CD8-positive, alpha-beta memory T cell (primary cell): ENCODE measurements at regions not wholly inside any gene's neighbourhood (a gene's known extent, or its start where the extent isn't known, plus 50 kb on each side); places are given as distances from the start of the nearest gene placed in this dataset.
"Not testable (repeated sequence)": the region's sequence is repeated elsewhere in the genome, so short reads cannot be mapped to it uniquely, and the experiment has no call there.

Source experiments
- CTCF ChIA-PET: fragments of 350-600 bp; sonication (Branson Sonifier 250); formaldehyde crosslinking; loops from one replicate; lab custom pipeline; 2021; ENCODE audit warnings: antibody characterized with exemption; lab: Charles Lee
- POLR2A ChIA-PET: fragments of 350-600 bp; sonication (Branson Sonifier 250); formaldehyde crosslinking; loops from one replicate; lab custom pipeline; 2021; ENCODE audit warnings: antibody characterized with exemption; lab: Charles Lee
- DNase-seq, 5 donors: peaks; one replicate each; pipeline versions ENCODE4 v3.0.0 to v3.0.0-alpha.2; 2020 to 2022; ENCODE audit warnings: mixed read lengths in 1 of 5
- H3K27ac ChIP-seq: one replicate; pipeline ENCODE4 v1.7.0; 2013; ENCODE audit warnings: low read depth, mild to moderate bottlenecking, low read length, moderate library complexity
- H3K27me3 ChIP-seq: 2 replicates; pipeline ENCODE4 v1.7.0; 2013; ENCODE audit warnings: low read length, mild to moderate bottlenecking; ENCODE audit not compliant: insufficient read depth, poor library complexity, severe bottlenecking
- H3K36me3 ChIP-seq: 2 replicates; pipeline ENCODE4 v1.7.0; 2013; ENCODE audit warnings: mild to moderate bottlenecking, low read length, moderate library complexity; ENCODE audit not compliant: insufficient read depth
- H3K4me1 ChIP-seq: 2 replicates; pipeline ENCODE4 v1.7.0; 2013; ENCODE audit warnings: mild to moderate bottlenecking, low read length, moderate library complexity; ENCODE audit not compliant: insufficient read depth
- H3K4me3 ChIP-seq: 2 replicates; pipeline ENCODE4 v1.7.0; 2013; ENCODE audit warnings: mild to moderate bottlenecking, low read length
- H3K9me3 ChIP-seq: 2 replicates; pipeline ENCODE4 v1.7.0; 2013; ENCODE audit warnings: mild to moderate bottlenecking, low read length
- H3K27ac Mint-ChIP-seq, 8 donors: one replicate each; pipeline ENCODE4 v1.8.0; 2020 to 2021; ENCODE audit warnings: mixed read lengths in 8 of 8, mild to moderate bottlenecking in 6 of 8, inconsistent platforms in 3 of 8, moderate library complexity in 3 of 8
- H3K27me3 Mint-ChIP-seq, 2 donors: one replicate each; pipeline ENCODE4 v1.8.0; 2020 to 2021; ENCODE audit warnings: mixed read lengths in 2 of 2, mild to moderate bottlenecking in 1 of 2, moderate library complexity in 1 of 2
- H3K36me3 Mint-ChIP-seq, 3 donors: one replicate each; pipeline ENCODE4 v1.8.0; 2020 to 2021; ENCODE audit warnings: mixed read lengths in 3 of 3, inconsistent platforms in 1 of 3, mild to moderate bottlenecking in 1 of 3
- H3K4me1 Mint-ChIP-seq, 3 donors: one replicate each; pipeline ENCODE4 v1.8.0; 2020 to 2021; ENCODE audit warnings: mixed read lengths in 3 of 3, inconsistent platforms in 1 of 3, mild to moderate bottlenecking in 1 of 3
- H3K4me3 Mint-ChIP-seq, 7 donors: one replicate each; pipeline ENCODE4 v1.8.0; 2020 to 2021; ENCODE audit warnings: mixed read lengths in 7 of 7, mild to moderate bottlenecking in 6 of 7, moderate library complexity in 4 of 7, inconsistent platforms in 2 of 7
- H3K9me3 Mint-ChIP-seq, 5 donors: one replicate each; pipeline ENCODE4 v1.8.0; 2020 to 2022; ENCODE audit warnings: mixed read lengths in 5 of 5, mild to moderate bottlenecking in 3 of 5, moderate library complexity in 2 of 5, inconsistent platforms in 1 of 5

- H3K4me1 Mint-ChIP-seq: no peaks in the 10 kb centered on the region
- POLR2A ChIA-PET: no interaction called here
- no peaks in the 10 kb centered on the region for H3K36me3 Mint-ChIP-seq
- H3K27me3 Mint-ChIP-seq: no peaks in the 10 kb centered on the region
- no peak overlapping the region for H3K27ac Mint-ChIP-seq
- no peak overlapping the region for H3K4me3 ChIP-seq
- H3K9me3 ChIP-seq: no peaks in the 10 kb centered on the region
- no peak overlapping the region for H3K27ac ChIP-seq
- peaks cover 0 to 18% (median 5%) of the 10 kb centered on the region in 5 donors for H3K9me3 Mint-ChIP-seq
- CTCF ChIA-PET: no interaction called here
- H3K4me1 ChIP-seq: no peaks in the 10 kb centered on the region
- no peaks in the 10 kb centered on the region for H3K36me3 ChIP-seq
- no peak overlapping the region for H3K4me3 Mint-ChIP-seq
- no peak for DNase-seq
- no peaks in the 10 kb centered on the region for H3K27me3 ChIP-seq
These were observed 720.9 kb downstream of the FSCB start for GRCh38 chr14:43786066-43786762.

GRCh38 chr14:43784432-43784831 lies 722.7 kb downstream of the FSCB start:
- H3K36me3 Mint-ChIP-seq, H3K36me3 ChIP-seq, H3K4me3 ChIP-seq, H3K4me1 Mint-ChIP-seq, POLR2A ChIA-PET, H3K4me1 ChIP-seq, H3K27ac Mint-ChIP-seq, DNase-seq, H3K4me3 Mint-ChIP-seq, CTCF ChIA-PET, H3K27me3 Mint-ChIP-seq, H3K9me3 ChIP-seq, H3K27ac ChIP-seq, H3K27me3 ChIP-seq: not testable (repeated sequence)
- peaks cover 0 to 29% (median 5%) of the 10 kb centered on the region in 5 donors for H3K9me3 Mint-ChIP-seq

- Histone ChIP-seq H3K27ac (no peak overlapping the region), H3K9me3 (no peaks in the 10 kb centered on the region), H3K4me1 (no peaks in the 10 kb centered on the region), H3K4me3 (no peak overlapping the region), H3K27me3 (no peaks in the 10 kb centered on the region), H3K36me3 (no peaks in the 10 kb centered on the region)
- Mint-ChIP-seq H3K27me3 (peaks cover 0 to 1% of the 10 kb centered on the region in 2 donors), H3K4me1 (no peaks in the 10 kb centered on the region), H3K9me3 (peaks cover 7 to 44% (median 19%) of the 10 kb centered on the region in 5 donors), H3K4me3 (no peak overlapping the region), H3K27ac (no peak overlapping the region), H3K36me3 (no peaks in the 10 kb centered on the region)
- CTCF ChIA-PET: no interaction called here
- no peak for DNase-seq
- POLR2A ChIA-PET: no interaction called here
These were observed 728.0 kb downstream of the FSCB start for GRCh38 chr14:43778937-43779639.

- Mint-ChIP-seq H3K4me3 (no peak overlapping the region), H3K9me3 (peaks cover 9 to 42% (median 19%) of the 10 kb centered on the region in 5 donors), H3K27ac (no peak overlapping the region), H3K4me1 (no peaks in the 10 kb centered on the region), H3K27me3 (peaks cover 0 to 1% of the 10 kb centered on the region in 2 donors), H3K36me3 (no peaks in the 10 kb centered on the region)
- H3K4me3 ChIP-seq: no peak overlapping the region
- no peaks in the 10 kb centered on the region for H3K36me3 ChIP-seq
- no peak overlapping the region for H3K27ac ChIP-seq
- H3K4me1 ChIP-seq: no peaks in the 10 kb centered on the region
- ChIA-PET CTCF (no interaction called here), POLR2A (no interaction called here)
- no peaks in the 10 kb centered on the region for H3K9me3 ChIP-seq
- H3K27me3 ChIP-seq: no peaks in the 10 kb centered on the region
- DNase-seq: no peak
These were observed 728.5 kb downstream of the FSCB start for GRCh38 chr14:43778570-43778936.

- POLR2A ChIA-PET: no interaction called here
- CTCF ChIA-PET: no interaction called here
These were observed 741.6 kb downstream of the FSCB start for GRCh38 chr14:43765474-43765873.

GRCh38 chr14:43764433-43764832 lies 742.6 kb downstream of the FSCB start:
- H3K4me3 ChIP-seq: no peak overlapping the region
- no peaks in the 10 kb centered on the region for H3K4me1 Mint-ChIP-seq
- peaks cover 3 to 27% (median 8%) of the 10 kb centered on the region in 5 donors for H3K9me3 Mint-ChIP-seq
- no peaks in the 10 kb centered on the region for H3K27me3 ChIP-seq
- no peak overlapping the region for H3K27ac ChIP-seq
- no peaks in the 10 kb centered on the region for H3K4me1 ChIP-seq
- no peaks in the 10 kb centered on the region for H3K27me3 Mint-ChIP-seq
- no peak for DNase-seq
- no peaks in the 10 kb centered on the region for H3K9me3 ChIP-seq
- no peaks in the 10 kb centered on the region for H3K36me3 ChIP-seq
- H3K27ac Mint-ChIP-seq: no peak overlapping the region
- H3K36me3 Mint-ChIP-seq: peaks cover 0 to 2% (median 0%) of the 10 kb centered on the region in 3 donors
- CTCF ChIA-PET: no interaction called here
- no peak overlapping the region for H3K4me3 Mint-ChIP-seq
- POLR2A ChIA-PET: no interaction called here

More at GRCh38 chr14:43765474-43765873, 741.6 kb downstream of the FSCB start:
- no peaks in the 10 kb centered on the region for H3K27me3 Mint-ChIP-seq
- Histone ChIP-seq H3K27ac (no peak overlapping the region), H3K36me3 (no peaks in the 10 kb centered on the region), H3K9me3 (no peaks in the 10 kb centered on the region), H3K4me3 (no peak overlapping the region), H3K4me1 (no peaks in the 10 kb centered on the region), H3K27me3 (no peaks in the 10 kb centered on the region)
- no peaks in the 10 kb centered on the region for H3K4me1 Mint-ChIP-seq
- H3K27ac Mint-ChIP-seq: no peak overlapping the region
- H3K36me3 Mint-ChIP-seq: no peaks in the 10 kb centered on the region
- H3K4me3 Mint-ChIP-seq: no peak overlapping the region
- peaks cover 5 to 24% (median 8%) of the 10 kb centered on the region in 5 donors for H3K9me3 Mint-ChIP-seq
- DNase-seq: no peak

- H3K36me3 Mint-ChIP-seq: peaks cover 0 to 2% (median 0%) of the 10 kb centered on the region in 3 donors
- Histone ChIP-seq H3K9me3 (no peaks in the 10 kb centered on the region), H3K4me1 (no peaks in the 10 kb centered on the region), H3K27me3 (no peaks in the 10 kb centered on the region), H3K27ac (no peak overlapping the region), H3K36me3 (no peaks in the 10 kb centered on the region), H3K4me3 (no peak overlapping the region)
- CTCF ChIA-PET: no interaction called here
- H3K27ac Mint-ChIP-seq: no peak overlapping the region
- H3K9me3 Mint-ChIP-seq: peaks cover 5 to 22% (median 8%) of the 10 kb centered on the region in 5 donors
- no peaks in the 10 kb centered on the region for H3K27me3 Mint-ChIP-seq
- DNase-seq: no peak
- POLR2A ChIA-PET: no interaction called here
- H3K4me3 Mint-ChIP-seq: no peak overlapping the region
- no peaks in the 10 kb centered on the region for H3K4me1 Mint-ChIP-seq
These were observed 751.4 kb downstream of the FSCB start for GRCh38 chr14:43755707-43756106.

GRCh38 chr14:43754838-43755237 lies 752.2 kb downstream of the FSCB start:
- Mint-ChIP-seq H3K4me3 (no peak overlapping the region), H3K27ac (peak overlapping the region in 1 of 8 donors; percentile 51), H3K27me3 (no peaks in the 10 kb centered on the region)

More at GRCh38 chr14:43754838-43755237, 752.2 kb downstream of the FSCB start:
- no peaks in the 10 kb centered on the region for H3K9me3 ChIP-seq
- H3K4me3 ChIP-seq: no peak overlapping the region
- no peaks in the 10 kb centered on the region for H3K36me3 ChIP-seq
- no peak overlapping the region for H3K27ac ChIP-seq
- no peak for DNase-seq
- ChIA-PET POLR2A (no interaction called here), CTCF (no interaction called here)
- Mint-ChIP-seq H3K4me1 (no peaks in the 10 kb centered on the region), H3K9me3 (peaks cover 5 to 19% (median 8%) of the 10 kb centered on the region in 5 donors), H3K36me3 (peaks cover 0 to 2% (median 0%) of the 10 kb centered on the region in 3 donors)
- no peaks in the 10 kb centered on the region for H3K4me1 ChIP-seq
- no peaks in the 10 kb centered on the region for H3K27me3 ChIP-seq
